Thoracic aorta (tissue), 2 donors: ENCODE measurements at regions not wholly inside any gene's neighbourhood (a gene's known extent, or its start where the extent isn't known, plus 50 kb on each side); places are given as distances from the start of the nearest gene placed in this dataset.
A peak's percentile ranks its signal among the peaks of the same experiment; 100 is the strongest.

Experiments
- ATAC-seq: fragments of 150-250 bp; one replicate; pipeline ENCODE4 v1.8.0; 2017; ENCODE audit warnings: low read depth; ENCODE audit not compliant: insufficient number of reproducible peaks, low FRiP score
- DNase-seq: peaks from one replicate; pipeline ENCODE4 v3.0.0-alpha.2; 2020; ENCODE audit warnings: low spot score
- H3K27ac ChIP-seq, 2 donors: fragments of 200-600 bp; sonication (generic); 1 replicate in 1 of 2; 2 replicates in 1 of 2; pipeline ENCODE4 v1.5.1; 2016; ENCODE audit warnings: mild to moderate bottlenecking in 2 of 2, moderate library complexity in 2 of 2
- H3K27me3 ChIP-seq: fragments of 200-600 bp; sonication (generic); replicated peaks from 2 replicates; pipeline ENCODE4 v1.6.0; 2016; ENCODE audit warnings: mild to moderate bottlenecking; ENCODE audit not compliant: insufficient read depth
- H3K36me3 ChIP-seq: fragments of 200-600 bp; sonication (generic); one replicate; pipeline ENCODE4 v1.5.1; 2016
- H3K4me1 ChIP-seq, 2 donors: fragments of 200-600 bp; sonication (generic); 1 replicate in 1 of 2; 2 replicates in 1 of 2; pipeline versions ENCODE4 v1.5.1 to v1.6.0; 2016; ENCODE audit warnings: low read depth in 2 of 2, mild to moderate bottlenecking in 1 of 2; ENCODE audit not compliant: control insufficient read depth in 1 of 2
- H3K4me3 ChIP-seq: fragments of 200-600 bp; sonication (generic); 2 replicates; pipeline ENCODE4 v1.5.1; 2016; ENCODE audit warnings: mild to moderate bottlenecking
- H3K9me3 ChIP-seq: fragments of 200-600 bp; sonication (generic); 2 replicates; pipeline ENCODE4 v1.5.1; 2016
- CTCF ChIP-seq: fragments of 200-600 bp; sonication (generic); IDR thresholded peaks from one replicate; pipeline ENCODE4 v1.5.1; 2019; ENCODE audit warnings: antibody characterized with exemption

- Histone ChIP-seq H3K27ac (no peak overlapping the region), H3K4me1 (peaks cover 0 to 22% of the 10 kb centered on the region in 2 donors), H3K27me3 (no peaks in the 10 kb centered on the region), H3K36me3 (no peaks in the 10 kb centered on the region), H3K9me3 (no peaks in the 10 kb centered on the region), H3K4me3 (no peak overlapping the region)
- TF ChIP-seq CTCF = no peak
- ATAC-seq (no peak), DNase-seq (no peak)
Observed at GRCh38 chr19:13712767-13713201, 51.5 kb upstream of the MRI1 start.

GRCh38 chr19:13707915-13708314 lies 56.4 kb upstream of the MRI1 start:
- Histone ChIP-seq H3K9me3 (peaks cover 3% of the 10 kb centered on the region), H3K4me1 (peaks cover 0 to 14% of the 10 kb centered on the region in 2 donors), H3K4me3 (peak overlapping the region; percentile 35), H3K27me3 (no peaks in the 10 kb centered on the region), H3K27ac (peak overlapping the region in 1 of 2 donors; percentile 26), H3K36me3 (no peaks in the 10 kb centered on the region)
- no peak for ATAC-seq
- DNase-seq = no peak
- no peak for TF ChIP-seq CTCF

GRCh38 chr19:13705928-13706447 lies 58.3 kb upstream of the MRI1 start:
- DNase-seq (no peak), ATAC-seq (no peak)
- TF ChIP-seq CTCF = no peak
- H3K4me3 ChIP-seq = no peak overlapping the region
- peaks cover 7% of the 10 kb centered on the region for H3K9me3 ChIP-seq
- no peak overlapping the region for H3K27ac ChIP-seq
- no peaks in the 10 kb centered on the region for H3K27me3 ChIP-seq
- H3K36me3 ChIP-seq = no peaks in the 10 kb centered on the region
- peaks cover 0 to 11% of the 10 kb centered on the region in 2 donors for H3K4me1 ChIP-seq

GRCh38 chr19:13705201-13705600 lies 59.1 kb upstream of the MRI1 start:
- no peak for TF ChIP-seq CTCF
- H3K4me3 ChIP-seq = no peak overlapping the region
- no peak for DNase-seq
- H3K36me3 ChIP-seq = no peaks in the 10 kb centered on the region
- H3K9me3 ChIP-seq = peaks cover 7% of the 10 kb centered on the region
- no peak overlapping the region for H3K27ac ChIP-seq
- no peaks in the 10 kb centered on the region for H3K27me3 ChIP-seq
- peaks cover 0 to 18% of the 10 kb centered on the region in 2 donors for H3K4me1 ChIP-seq
- ATAC-seq = no peak

- no peak for DNase-seq
- Histone ChIP-seq H3K27ac (no peak overlapping the region), H3K27me3 (no peaks in the 10 kb centered on the region), H3K9me3 (peaks cover 7% of the 10 kb centered on the region), H3K4me1 (peaks cover 0 to 8% of the 10 kb centered on the region in 2 donors), H3K36me3 (no peaks in the 10 kb centered on the region), H3K4me3 (no peak overlapping the region)
- TF ChIP-seq CTCF = no peak
- ATAC-seq = no peak
Observed at GRCh38 chr19:13701624-13702023, 62.7 kb upstream of the MRI1 start.
